ENCODE measurements at regions not wholly inside any gene's neighbourhood (a gene's known extent, or its start where the extent isn't known, plus 50 kb on each side); places are given as distances from the start of the nearest gene placed in this dataset.

- no peak overlapping the region for H3K27ac Mint-ChIP-seq
- H3K4me3 Mint-ChIP-seq: no peak overlapping the region
- TF ChIP-seq, protein P1, sequence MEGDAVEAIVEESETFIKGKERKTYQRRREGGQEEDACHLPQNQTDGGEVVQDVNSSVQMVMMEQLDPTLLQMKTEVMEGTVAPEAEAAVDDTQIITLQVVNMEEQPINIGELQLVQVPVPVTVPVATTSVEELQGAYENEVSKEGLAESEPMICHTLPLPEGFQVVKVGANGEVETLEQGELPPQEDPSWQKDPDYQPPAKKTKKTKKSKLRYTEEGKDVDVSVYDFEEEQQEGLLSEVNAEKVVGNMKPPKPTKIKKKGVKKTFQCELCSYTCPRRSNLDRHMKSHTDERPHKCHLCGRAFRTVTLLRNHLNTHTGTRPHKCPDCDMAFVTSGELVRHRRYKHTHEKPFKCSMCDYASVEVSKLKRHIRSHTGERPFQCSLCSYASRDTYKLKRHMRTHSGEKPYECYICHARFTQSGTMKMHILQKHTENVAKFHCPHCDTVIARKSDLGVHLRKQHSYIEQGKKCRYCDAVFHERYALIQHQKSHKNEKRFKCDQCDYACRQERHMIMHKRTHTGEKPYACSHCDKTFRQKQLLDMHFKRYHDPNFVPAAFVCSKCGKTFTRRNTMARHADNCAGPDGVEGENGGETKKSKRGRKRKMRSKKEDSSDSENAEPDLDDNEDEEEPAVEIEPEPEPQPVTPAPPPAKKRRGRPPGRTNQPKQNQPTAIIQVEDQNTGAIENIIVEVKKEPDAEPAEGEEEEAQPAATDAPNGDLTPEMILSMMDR (IDR thresholded peaks at IDR 0.05; ENCODE audit: unreplicated experiment): no peak
- H3K27me3 Mint-ChIP-seq (ENCODE audit: low read depth): no peaks in the 10 kb centered on the region
- H3K4me1 Mint-ChIP-seq: no peaks in the 10 kb centered on the region
- no peak for DNase-seq (ENCODE audit: low spot score in 2 of 2, unreplicated experiment in 2 of 2)
- peaks cover 24% of the 10 kb centered on the region for H3K9me3 Mint-ChIP-seq
- H3K36me3 Mint-ChIP-seq: no peaks in the 10 kb centered on the region
Observed at GRCh38 chrX:79080141-79080540, 64.3 kb upstream of the GPR174 start.

- TF ChIP-seq, protein P1 (IDR thresholded peaks at IDR 0.05; ENCODE audit: unreplicated experiment): peak; percentile 77
- Mint-ChIP-seq H3K27ac (no peak overlapping the region), H3K9me3 (peaks cover 16% of the 10 kb centered on the region), H3K27me3 (ENCODE audit: low read depth) (no peaks in the 10 kb centered on the region), H3K4me1 (no peaks in the 10 kb centered on the region), H3K36me3 (no peaks in the 10 kb centered on the region), H3K4me3 (no peak overlapping the region)
- no peak for DNase-seq (ENCODE audit: low spot score in 2 of 2, unreplicated experiment in 2 of 2)
Observed at GRCh38 chrX:79081895-79082512, 62.5 kb upstream of the GPR174 start.

- Mint-ChIP-seq H3K9me3 (peaks cover 22% of the 10 kb centered on the region), H3K4me1 (no peaks in the 10 kb centered on the region), H3K27ac (no peak overlapping the region), H3K36me3 (no peaks in the 10 kb centered on the region), H3K27me3 (ENCODE audit: low read depth) (no peaks in the 10 kb centered on the region), H3K4me3 (no peak overlapping the region)
- no peak for DNase-seq (ENCODE audit: low spot score in 2 of 2, unreplicated experiment in 2 of 2)
- TF ChIP-seq, protein P1 (IDR thresholded peaks at IDR 0.05; ENCODE audit: unreplicated experiment): no peak
Observed at GRCh38 chrX:79082899-79083298, 61.6 kb upstream of the GPR174 start.

DNA sequence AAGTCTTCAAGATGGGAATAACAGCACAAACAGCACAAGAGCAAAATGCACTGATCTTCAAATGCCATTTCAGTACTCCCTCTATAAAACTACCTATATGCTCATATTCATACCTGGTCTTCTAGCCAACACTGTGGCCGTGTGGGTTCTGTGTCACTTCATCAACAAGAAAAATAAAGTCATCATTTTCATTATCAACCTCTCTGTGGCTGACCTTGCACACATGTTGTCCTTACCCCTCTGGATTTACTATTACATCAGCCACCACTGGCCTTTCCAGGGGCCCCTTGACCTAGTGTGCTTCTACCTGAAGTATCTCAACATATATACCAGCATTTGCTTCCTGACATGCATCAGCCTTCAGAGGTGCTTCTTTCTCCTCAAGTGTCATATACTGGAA lies 59.6 kb upstream of the GPR174 start:
- H3K9me3 Mint-ChIP-seq: peaks cover 17% of the 10 kb centered on the region
- no peaks in the 10 kb centered on the region for H3K36me3 Mint-ChIP-seq
- TF ChIP-seq, protein P1 (IDR thresholded peaks at IDR 0.05; ENCODE audit: unreplicated experiment): no peak
- no peaks in the 10 kb centered on the region for H3K27me3 Mint-ChIP-seq (ENCODE audit: low read depth)
- H3K27ac Mint-ChIP-seq: no peak overlapping the region
- H3K4me3 Mint-ChIP-seq: no peak overlapping the region
- no peak for DNase-seq (ENCODE audit: low spot score in 2 of 2, unreplicated experiment in 2 of 2)
- H3K4me1 Mint-ChIP-seq: no peaks in the 10 kb centered on the region

- H3K4me3 Mint-ChIP-seq: no peak overlapping the region
- no peaks in the 10 kb centered on the region for H3K4me1 Mint-ChIP-seq
- peaks cover 20% of the 10 kb centered on the region for H3K9me3 Mint-ChIP-seq
- H3K27me3 Mint-ChIP-seq (ENCODE audit: low read depth): no peaks in the 10 kb centered on the region
- TF ChIP-seq, protein P1 (IDR thresholded peaks at IDR 0.05; ENCODE audit: unreplicated experiment): no peak
- DNase-seq (ENCODE audit: low spot score in 2 of 2, unreplicated experiment in 2 of 2): no peak
- no peaks in the 10 kb centered on the region for H3K36me3 Mint-ChIP-seq
- no peak overlapping the region for H3K27ac Mint-ChIP-seq
Observed at GRCh38 chrX:79089896-79090584, 54.4 kb upstream of the GPR174 start.

All from mesothelial cell of epicardium (in vitro differentiated cells).